HEK293T (cell line): ENCODE measurements at regions not wholly inside any gene's neighbourhood (a gene's known extent, or its start where the extent isn't known, plus 50 kb on each side); places are given as distances from the start of the nearest gene placed in this dataset.

Experiments
- BHLHE40 ChIP-seq: fragments of 450-650 bp; IDR thresholded peaks from 2 replicates; pipeline ENCODE4 v1.6.1; 2016; ENCODE audit warnings: mild to moderate bottlenecking, moderate library complexity, borderline replicate concordance
- ELF4 ChIP-seq: fragments of 450-650 bp; IDR thresholded peaks from 2 replicates; pipeline ENCODE4 v1.6.1; 2017; ENCODE audit warnings: antibody characterized with exemption
- FOXK2 ChIP-seq: fragments of 450-650 bp; IDR thresholded peaks from 2 replicates; pipeline ENCODE4 v1.6.1; 2016; ENCODE audit warnings: mild to moderate bottlenecking
- FOXM1 ChIP-seq: fragments of 450-650 bp; IDR thresholded peaks from 2 replicates; pipeline ENCODE4 v1.6.1; 2017; ENCODE audit warnings: mild to moderate bottlenecking, borderline replicate concordance
- SP1 ChIP-seq: fragments of 450-650 bp; IDR thresholded peaks from 2 replicates; pipeline ENCODE4 v1.6.1; 2017
- SUZ12 ChIP-seq: fragments of 450-650 bp; IDR thresholded peaks from 2 replicates; pipeline ENCODE4 v1.6.1; 2016; ENCODE audit warnings: mild to moderate bottlenecking
- TARDBP ChIP-seq: fragments of 450-650 bp; IDR thresholded peaks from 2 replicates; pipeline ENCODE4 v1.6.1; 2016
- ZNF384 ChIP-seq: fragments of 450-650 bp; IDR thresholded peaks from 2 replicates; pipeline ENCODE4 v1.6.1; 2016

- TF ChIP-seq BHLHE40: no peak
- TF ChIP-seq SUZ12: no peak
- TF ChIP-seq FOXK2: no peak
- no peak for TF ChIP-seq ZNF384
- TF ChIP-seq SP1: no peak
- TF ChIP-seq ELF4: no peak
- no peak for TF ChIP-seq TARDBP
- TF ChIP-seq FOXM1: no peak
These were observed 223.2 kb upstream of the GMDS start for GRCh38 chr6:2468601-2468955.
